BJ (cell line): ENCODE measurements at regions not wholly inside any gene's neighbourhood (a gene's known extent, or its start where the extent isn't known, plus 50 kb on each side); places are given as distances from the start of the nearest gene placed in this dataset.

Source experiments
- CTCF ChIA-PET: fragments of 350-600 bp; formaldehyde crosslinking; extraction: SDS; loops from one replicate; lab custom pipeline; 2021; ENCODE audit warnings: antibody characterized with exemption, inconsistent platforms; lab: Yijun Ruan, JAX
- POLR2A ChIA-PET: fragments of 300-600 bp; sonication (Branson Sonifier 250); formaldehyde crosslinking; extraction: SDS; loops from one replicate; lab custom pipeline; 2021; ENCODE audit warnings: antibody characterized with exemption; lab: Charles Lee
- DNase-seq: peaks from one replicate; pipeline ENCODE4 v3.0.0-alpha.2; 2011; ENCODE audit warnings: low read depth
- H3K27me3 ChIP-seq: 2 replicates; pipeline ENCODE4 v1.6.0; 2011; ENCODE audit warnings: low read length; ENCODE audit not compliant: control insufficient read depth, insufficient read depth
- H3K36me3 ChIP-seq: 2 replicates; pipeline ENCODE4 v1.5.1; 2011; ENCODE audit warnings: low read length; ENCODE audit not compliant: control insufficient read depth, insufficient read depth
- H3K4me3 ChIP-seq: 2 replicates; pipeline ENCODE4 v1.5.1; 2011; ENCODE audit warnings: low read depth, mild to moderate bottlenecking, control low read depth, low read length
- CTCF ChIP-seq: IDR thresholded peaks from 2 replicates; pipeline ENCODE4 v1.5.1; 2011; ENCODE audit warnings: low read depth, mild to moderate bottlenecking, control low read depth, inconsistent platforms, low read length, moderate library complexity; ENCODE audit not compliant: insufficient read depth

- ChIA-PET POLR2A (no interaction called here), CTCF (interaction anchor here (1.1 kb wide), 1 partner anchor 152 kb away, joined by 4 read pairs; no protein-coding TSS in a partner anchor)
- H3K27me3 ChIP-seq: no peaks in the 10 kb centered on the region
- no peak overlapping the region for H3K4me3 ChIP-seq
- no peak for TF ChIP-seq CTCF
- no peaks in the 10 kb centered on the region for H3K36me3 ChIP-seq
- no peak for DNase-seq
Measured at GRCh38 chr2:64797881-64798575, 144.3 kb upstream of the SERTAD2 start.

GRCh38 chr2:64799592-64800252 is 146.0 kb upstream of the SERTAD2 start:
- Histone ChIP-seq H3K36me3 (no peaks in the 10 kb centered on the region), H3K4me3 (no peak overlapping the region), H3K27me3 (no peaks in the 10 kb centered on the region)
- DNase-seq: no peak
- TF ChIP-seq CTCF: no peak
- ChIA-PET CTCF (interaction anchor here (0.6 to 1.0 kb wide), 3 partner anchors 205 to 428 kb away, joined by 3 to 4 read pairs (median 3); partner anchors contain the start of gene AFTPH), POLR2A (no interaction called here)

GRCh38 chr2:64803776-64804175 is 150.1 kb upstream of the SERTAD2 start:
- H3K4me3 ChIP-seq: no peak overlapping the region
- DNase-seq: no peak
- POLR2A ChIA-PET: no interaction called here
- CTCF ChIA-PET: no interaction called here
- TF ChIP-seq CTCF: no peak
- H3K36me3 ChIP-seq: no peaks in the 10 kb centered on the region
- H3K27me3 ChIP-seq: no peaks in the 10 kb centered on the region

GRCh38 chr2:64804651-64805050 is 150.9 kb upstream of the SERTAD2 start:
- ChIA-PET CTCF (no interaction called here), POLR2A (no interaction called here)
- Histone ChIP-seq H3K36me3 (no peaks in the 10 kb centered on the region), H3K27me3 (no peaks in the 10 kb centered on the region), H3K4me3 (no peak overlapping the region)
- no peak for TF ChIP-seq CTCF
- no peak for DNase-seq

- ChIA-PET CTCF (interaction anchor here (1.5 to 3.3 kb wide), 2 partner anchors 12 to 161 kb away, joined by 5 to 13 read pairs; no protein-coding TSS in a partner anchor), POLR2A (no interaction called here)
- no peaks in the 10 kb centered on the region for H3K36me3 ChIP-seq
- peak; percentile 18; the same call in 1 of the 2 replicates for TF ChIP-seq CTCF
- H3K27me3 ChIP-seq: no peaks in the 10 kb centered on the region
- DNase-seq: peak; percentile 97
- H3K4me3 ChIP-seq: no peak overlapping the region
Measured at GRCh38 chr2:64807417-64807816, 153.7 kb upstream of the SERTAD2 start.
